ENCODE measurements at regions not wholly inside any gene's neighbourhood (a gene's known extent, or its start where the extent isn't known, plus 50 kb on each side); places are given as distances from the start of the nearest gene placed in this dataset.

DNA sequence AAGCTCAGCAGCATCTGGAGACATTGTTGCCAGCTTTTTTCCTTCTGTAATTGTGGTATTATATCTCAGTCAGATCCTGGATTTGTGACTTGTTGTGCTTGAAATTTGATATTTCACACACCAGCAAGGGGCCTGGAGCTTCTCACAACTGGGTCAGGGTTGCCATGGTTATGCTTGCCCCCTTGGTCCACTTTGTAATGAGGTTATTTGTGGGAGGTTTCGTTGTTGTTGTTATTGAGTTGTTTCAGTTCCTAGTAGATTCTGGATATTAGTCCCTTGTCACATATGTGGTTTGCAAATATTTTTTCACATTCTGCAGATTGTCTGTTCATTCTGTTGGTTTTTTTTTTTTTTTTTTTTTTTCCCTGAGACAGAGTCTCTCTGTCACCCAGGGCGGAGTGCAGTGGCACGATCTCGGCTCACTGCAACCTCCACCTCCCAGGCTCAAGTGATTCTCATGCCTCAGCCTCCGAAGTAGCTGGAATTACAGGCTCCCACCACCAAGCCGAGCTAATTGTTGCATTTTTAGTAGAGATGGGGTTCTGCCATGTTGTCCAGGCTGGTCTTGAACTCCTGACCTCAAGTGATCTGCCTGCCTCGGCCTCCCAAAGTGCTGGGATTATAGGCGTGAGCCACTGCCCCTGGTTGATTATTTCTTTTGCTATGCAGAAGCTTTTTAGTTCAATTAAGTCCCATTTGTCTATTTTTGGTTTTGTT, 80.6 kb upstream of the ETV6 start:
- DNase-seq, result no peak

- no peak for DNase-seq
These were observed 79.8 kb upstream of the ETV6 start for GRCh38 chr12:11569716-11570115.

- DNase-seq, result no peak
These were observed 75.6 kb upstream of the ETV6 start for GRCh38 chr12:11573880-11574279.

- DNase-seq, result no peak
These were observed 73.4 kb upstream of the ETV6 start for GRCh38 chr12:11576104-11576503.

DNA sequence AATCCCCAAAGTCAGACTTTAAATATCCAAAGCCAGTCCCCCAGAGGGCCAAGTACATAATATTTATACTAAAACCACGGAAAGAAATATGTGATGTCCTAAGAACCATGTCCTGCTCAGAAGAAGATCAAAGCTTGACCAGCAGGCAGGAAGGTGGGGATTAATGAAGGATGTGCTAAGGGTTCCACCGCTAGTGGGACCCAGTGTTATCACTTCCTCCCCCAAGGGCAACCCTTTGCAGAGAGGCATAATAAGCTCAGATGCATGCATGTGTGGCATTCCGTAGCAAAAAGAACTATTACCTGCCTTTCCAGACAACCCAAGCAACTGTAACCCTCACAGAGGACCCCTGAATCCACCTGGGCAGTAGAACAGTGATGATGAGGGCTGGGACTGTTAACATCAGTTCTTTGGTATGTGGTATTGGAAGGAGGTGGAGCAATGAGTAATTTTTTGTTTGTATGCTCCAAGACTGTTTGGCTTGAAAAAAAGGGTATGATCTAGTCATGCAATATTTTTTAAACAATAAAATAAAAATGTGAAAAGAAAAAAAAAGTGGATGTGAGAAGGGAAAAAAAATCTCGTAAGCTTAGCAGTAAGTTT, 71.7 kb upstream of the ETV6 start:
- no peak for DNase-seq

- DNase-seq, result no peak
These were observed 70.9 kb upstream of the ETV6 start for GRCh38 chr12:11578461-11578993.

DNA sequence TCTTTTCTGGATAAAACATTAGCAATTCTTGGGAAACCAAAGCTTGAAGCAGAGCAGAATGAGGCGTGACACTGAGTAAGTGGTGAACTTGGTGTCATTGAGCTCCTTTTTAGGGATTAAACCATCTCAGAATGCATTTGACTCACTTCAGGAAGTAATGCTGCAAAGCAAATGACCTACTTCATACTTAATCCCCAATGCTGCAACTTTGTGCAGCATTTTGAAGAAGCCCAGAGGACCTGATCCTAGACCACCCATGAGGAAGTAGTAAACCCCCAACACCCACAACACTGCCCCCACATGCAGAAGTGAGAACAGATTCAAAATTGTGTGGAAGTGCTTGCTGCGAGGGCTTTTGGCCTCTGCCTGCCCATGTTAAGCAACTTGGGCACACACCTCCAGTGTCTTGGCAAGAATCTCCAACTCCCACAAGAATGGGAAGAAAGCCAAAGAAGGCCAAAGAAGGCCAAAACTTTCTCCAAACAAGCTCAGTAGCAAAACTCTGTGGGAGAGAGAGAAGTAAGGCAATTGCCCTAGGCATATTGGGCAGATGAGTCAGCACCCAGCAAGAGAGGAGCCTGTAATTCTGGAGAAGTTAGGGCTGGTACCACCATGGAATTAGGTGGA, 69.2 kb upstream of the ETV6 start:
- DNase-seq, result peak in 5 of 14 donors; percentile 9 to 48 (median 24)

- DNase-seq, result peak in 5 of 14 donors; percentile 1 to 47 (median 10)
These were observed 68.2 kb upstream of the ETV6 start for GRCh38 chr12:11581179-11581755.

GRCh38 chr12:11584221-11584855, 65.1 kb upstream of the ETV6 start:
- peak in 1 of 14 donors; percentile 2 for DNase-seq

GRCh38 chr12:11592484-11592883, 57.0 kb upstream of the ETV6 start:
- no peak for DNase-seq

DNA sequence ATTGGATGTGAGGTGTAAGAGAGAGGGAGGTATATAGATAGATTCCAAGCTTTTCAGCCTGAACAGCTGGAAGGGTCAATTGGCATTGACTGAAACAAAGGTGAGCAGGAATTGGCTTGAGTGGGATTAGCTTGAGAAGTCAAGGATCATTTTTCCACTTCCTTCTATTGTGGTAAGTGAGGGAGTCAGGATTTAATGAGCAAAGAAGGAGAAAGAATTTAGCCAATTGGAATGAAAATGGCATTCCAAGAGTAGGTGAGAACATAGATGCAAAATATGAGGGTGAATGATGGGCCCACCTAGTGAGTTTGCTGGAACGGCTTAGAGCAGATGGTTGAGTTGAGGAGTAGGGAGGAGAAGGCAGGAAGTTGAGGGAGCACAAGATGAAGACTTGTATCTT, 56.5 kb upstream of the ETV6 start:
- no peak for DNase-seq

- DNase-seq, result no peak
These were observed 54.4 kb upstream of the ETV6 start for GRCh38 chr12:11595080-11595479.

GRCh38 chr12:11596141-11596540, 53.3 kb upstream of the ETV6 start:
- no peak for DNase-seq

GRCh38 chr12:11598900-11599299, 50.6 kb upstream of the ETV6 start:
- DNase-seq, result no peak

Measured in C1 segment of cervical spinal cord (tissue), 14 donors.